GM18526 (cell line): ENCODE measurements at regions not wholly inside any gene's neighbourhood (a gene's known extent, or its start where the extent isn't known, plus 50 kb on each side); places are given as distances from the start of the nearest gene placed in this dataset.

ENCODE experiments used
- POLR2A ChIP-seq: IDR thresholded peaks from 3 replicates; pipeline ENCODE4 v1.6.1; 2011; ENCODE audit not compliant: insufficient read length; ENCODE audit errors: extremely low read depth

DNA sequence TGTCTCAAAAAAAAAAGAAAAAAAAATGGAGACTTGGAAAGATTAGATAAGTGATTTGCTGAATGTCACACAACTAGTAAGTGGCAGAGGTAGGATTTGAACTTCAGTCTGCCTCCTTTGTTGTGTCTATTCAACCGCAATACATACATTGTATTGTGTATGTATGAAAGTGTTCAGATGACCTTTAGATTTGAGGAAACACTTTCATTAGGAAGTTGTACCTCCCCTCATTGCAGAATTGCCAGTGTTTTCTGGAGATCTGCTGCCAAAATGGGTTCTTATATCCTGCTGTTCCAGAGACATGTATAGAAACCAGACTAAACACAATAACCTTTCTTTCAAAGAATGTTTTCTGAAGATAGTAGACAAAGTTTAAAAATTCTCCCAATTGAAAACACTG lies 247.4 kb upstream of the TBL1XR1 start:
- no peak for TF ChIP-seq POLR2A

DNA sequence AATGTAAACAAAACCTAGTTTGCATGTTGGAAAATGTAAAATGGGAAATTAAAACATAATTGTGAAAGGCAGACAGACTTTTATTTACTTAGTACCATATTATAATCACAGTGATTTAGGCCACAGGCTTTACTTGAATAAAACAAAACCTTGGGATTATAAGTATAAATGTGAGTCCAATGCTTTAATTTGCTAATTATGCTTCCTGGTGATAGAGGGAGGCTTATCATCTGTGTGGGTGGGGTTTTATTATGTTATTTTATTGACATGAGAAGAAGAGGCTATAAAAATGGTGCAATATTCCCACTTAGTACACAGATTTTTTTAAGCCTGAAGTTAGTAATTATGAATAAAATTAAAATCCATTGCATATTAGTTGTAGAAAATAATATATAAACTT lies 248.3 kb upstream of the TBL1XR1 start:
- TF ChIP-seq POLR2A, result no peak

DNA sequence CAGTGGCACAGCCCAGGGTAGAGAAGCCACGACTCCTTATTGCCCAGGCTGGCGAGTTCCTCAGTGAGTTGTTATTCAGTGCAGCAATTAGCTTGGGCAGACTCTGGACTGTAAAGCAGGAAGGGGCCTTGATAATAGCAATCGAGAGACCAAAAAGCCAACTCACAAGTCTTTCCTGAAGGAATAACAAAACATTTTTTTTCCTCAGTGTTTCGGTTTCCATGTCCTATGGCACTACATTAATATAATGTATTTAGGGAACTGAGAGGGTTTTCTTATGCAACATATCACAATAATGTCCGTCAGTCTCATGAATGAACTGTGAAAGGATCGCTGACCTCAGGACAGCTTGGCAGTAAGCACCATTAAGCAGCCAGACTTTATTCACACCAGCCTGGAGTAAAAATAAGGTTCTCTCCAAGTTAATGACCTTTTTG lies 248.9 kb upstream of the TBL1XR1 start:
- no peak for TF ChIP-seq POLR2A

DNA sequence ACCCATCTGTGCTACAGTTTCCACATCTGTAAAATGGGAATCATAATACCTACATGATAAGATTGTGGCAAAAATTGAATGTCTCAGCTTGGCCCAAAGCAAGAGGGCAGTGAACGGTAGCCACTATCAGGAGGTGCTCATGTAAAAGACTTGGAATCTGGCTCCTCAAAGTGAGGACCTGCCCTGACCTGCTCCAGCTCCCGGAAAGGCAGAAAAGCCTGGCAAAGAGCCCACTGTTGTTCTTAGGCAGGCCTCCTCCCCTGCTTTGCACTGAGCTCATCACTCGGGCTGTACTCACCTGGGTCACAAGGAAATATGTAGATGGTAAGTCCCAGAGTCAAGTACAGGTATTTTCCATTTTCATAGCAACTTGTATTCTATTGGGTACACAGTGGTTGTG lies 250.7 kb upstream of the TBL1XR1 start:
- TF ChIP-seq POLR2A, result no peak

DNA sequence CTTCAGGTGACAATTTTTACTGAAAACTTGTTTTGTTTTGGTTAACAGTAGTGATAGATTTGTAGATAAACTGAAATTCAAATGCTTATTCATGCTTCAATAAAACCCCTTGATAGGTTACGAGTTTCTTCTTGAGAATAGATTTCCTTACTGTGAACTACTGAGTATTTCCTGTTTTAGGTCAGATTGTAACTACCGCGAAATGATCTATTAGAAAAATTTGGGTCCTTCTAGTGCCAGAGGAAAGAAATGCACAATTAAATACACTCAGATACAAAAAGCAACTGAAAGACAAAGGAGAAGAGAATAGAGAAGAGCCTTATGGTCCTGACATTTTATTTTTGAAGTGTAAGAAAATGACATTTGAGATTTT lies 251.7 kb upstream of the TBL1XR1 start:
- no peak for TF ChIP-seq POLR2A

DNA sequence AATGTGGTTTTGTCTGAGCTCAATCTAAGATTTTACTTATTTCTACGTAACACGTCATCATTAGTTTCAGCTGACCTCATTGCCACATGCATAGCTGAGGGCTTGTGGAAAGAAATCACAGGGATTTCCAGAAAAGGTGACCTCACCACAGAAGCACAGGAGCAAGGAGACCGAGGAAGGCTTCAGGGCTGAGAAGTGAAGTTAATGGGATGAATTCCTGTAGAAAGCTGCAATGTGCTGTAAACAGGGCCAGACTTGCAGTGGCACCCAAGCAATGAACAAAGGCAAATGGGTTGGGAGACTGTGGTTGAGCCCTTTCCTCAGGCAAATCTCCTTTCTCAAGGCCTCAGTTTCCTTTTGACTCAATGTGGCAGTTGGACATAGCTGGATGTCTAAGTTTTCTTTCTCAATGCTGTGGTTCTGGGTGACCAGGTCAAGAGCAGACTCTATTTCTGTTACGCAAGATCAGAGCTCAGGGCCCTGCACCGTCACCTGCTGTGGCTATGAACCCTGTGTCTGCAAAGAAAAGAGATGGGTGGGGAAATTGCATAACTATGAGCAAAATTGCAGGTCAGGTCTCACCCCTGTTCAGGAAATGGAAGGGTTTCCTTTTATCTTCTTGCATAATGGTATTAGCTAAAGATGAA lies 252.2 kb upstream of the TBL1XR1 start:
- no peak for TF ChIP-seq POLR2A

DNA sequence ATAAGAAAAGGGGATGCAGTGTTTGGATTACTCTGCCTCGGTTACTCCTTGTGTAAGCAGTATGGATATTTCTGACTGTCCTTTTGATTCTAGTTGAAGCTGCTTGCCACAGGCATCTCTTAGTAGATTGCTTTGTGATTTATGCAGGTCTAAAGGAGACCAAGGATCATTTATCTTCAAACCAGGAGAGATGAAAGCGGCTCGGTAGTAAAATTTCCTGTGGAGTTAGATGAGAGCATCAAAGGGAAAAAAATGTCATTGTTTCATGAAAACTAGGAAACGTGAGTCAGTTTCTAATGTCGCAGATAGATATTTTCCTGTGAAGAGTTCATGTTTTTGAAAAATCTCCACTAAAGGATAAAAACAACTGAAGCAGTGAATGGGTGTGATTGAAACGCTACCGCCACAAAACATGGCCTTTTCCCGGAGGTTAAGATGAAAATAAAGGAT lies 254.0 kb upstream of the TBL1XR1 start:
- TF ChIP-seq POLR2A, result no peak

DNA sequence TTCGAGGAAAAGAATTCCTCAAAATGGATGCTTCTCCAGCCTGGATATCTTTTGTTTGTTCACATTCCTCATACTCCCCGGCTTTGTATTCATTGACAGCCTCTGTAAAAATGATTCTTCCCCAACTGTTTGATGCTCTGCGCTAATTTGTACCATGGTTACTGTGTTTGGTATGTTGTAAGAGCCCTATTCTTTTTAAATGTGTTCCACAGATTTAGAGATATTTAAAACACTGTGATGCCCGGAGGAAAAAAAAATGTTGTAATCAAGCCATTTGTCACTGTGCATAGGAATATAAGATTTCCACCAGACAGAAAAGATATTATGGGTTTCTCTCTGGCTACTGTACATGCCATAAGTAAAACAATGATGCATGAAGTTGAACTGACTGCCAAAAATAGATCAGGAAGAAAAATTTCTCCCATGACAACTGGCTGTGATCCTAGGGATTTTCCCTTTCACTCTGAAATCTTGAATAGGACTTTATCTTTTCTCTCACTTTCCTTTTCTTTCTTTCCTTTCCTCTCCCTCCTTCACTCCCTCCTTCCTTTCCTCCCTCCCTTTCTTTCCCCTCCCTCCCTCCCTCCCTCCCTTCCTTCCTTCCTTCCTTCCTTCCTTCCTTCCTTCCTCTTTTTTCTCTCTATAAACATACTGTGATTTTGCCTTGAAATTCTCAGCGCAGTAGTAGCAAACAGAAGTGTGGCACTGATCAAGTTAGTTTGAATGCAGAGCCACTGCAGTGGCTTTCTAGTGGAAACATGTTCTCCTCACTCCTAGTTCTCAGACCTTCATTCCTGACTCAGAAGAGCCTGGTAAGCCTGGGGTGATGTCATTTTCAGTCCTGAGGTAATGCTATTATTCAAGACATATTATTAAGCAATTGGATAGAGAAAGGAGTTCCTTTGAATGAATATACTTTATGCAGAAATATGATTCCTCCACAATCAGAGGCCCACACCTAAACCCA lies 254.9 kb upstream of the TBL1XR1 start:
- no peak for TF ChIP-seq POLR2A

DNA sequence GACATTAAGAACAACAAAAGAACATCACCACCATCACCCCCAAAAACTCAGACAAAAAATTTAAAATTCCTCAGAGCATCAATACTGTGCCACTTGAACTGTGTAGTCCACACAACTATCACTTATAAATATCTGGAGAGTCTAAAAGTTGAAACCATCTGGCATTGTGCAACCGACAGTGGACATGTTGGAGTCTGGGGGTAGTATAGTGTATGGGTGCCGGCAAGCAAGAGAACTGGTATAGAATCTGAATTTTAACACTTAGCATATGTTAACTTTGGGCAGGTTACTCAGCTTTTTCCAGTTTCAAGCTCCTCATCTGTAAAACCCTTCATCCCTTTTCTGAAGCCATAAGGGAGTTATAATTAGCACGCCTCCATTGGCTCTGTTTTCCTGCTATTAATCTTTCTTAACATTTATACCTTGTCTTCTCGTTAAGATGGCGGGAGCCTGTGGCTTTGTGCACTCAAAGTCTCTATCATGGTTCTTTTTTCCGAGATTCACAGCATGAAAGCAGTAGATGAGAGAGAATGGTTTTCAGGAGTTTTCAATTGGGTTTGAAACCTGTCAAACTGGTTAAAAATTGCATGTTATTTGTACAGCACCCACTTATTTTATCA lies 255.7 kb upstream of the TBL1XR1 start:
- TF ChIP-seq POLR2A, result no peak

DNA sequence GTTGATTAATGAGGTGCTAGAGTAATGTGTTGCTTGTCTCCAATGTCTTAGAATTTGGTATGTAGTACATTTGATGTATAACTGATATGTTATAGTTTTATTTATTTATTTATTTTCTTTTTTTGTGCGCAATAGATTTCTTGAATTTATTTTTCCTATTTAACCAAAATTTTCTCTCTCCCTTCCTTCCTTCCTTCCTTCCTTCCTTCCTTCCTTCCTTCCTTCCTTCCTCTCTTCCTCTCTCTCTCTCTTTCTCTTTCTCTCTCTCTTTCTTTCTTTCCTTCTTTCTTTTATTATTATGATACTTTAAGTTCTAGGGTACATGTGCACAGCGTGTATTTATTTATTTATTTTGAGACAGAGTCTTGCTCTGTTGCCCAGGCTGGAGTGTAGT lies 256.2 kb upstream of the TBL1XR1 start:
- TF ChIP-seq POLR2A, result no peak

DNA sequence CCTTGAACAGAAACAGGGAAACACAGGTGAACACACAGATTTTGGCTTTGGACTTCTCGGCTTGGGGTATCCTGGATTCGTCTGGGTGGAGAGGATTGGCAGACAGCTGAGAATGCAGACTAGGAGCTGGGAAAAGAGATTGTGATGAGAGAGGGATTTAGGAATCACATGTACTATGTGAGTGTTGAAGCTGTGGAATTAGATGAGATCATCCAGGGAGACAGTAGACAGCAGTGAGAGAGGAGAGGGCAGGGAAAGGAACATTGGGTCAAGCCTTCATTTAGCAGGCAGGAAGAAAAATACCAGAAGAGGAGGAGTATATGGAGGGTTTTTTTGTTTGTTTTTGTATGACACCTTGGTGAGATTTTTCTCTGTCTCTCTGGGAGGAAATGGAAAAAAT lies 262.1 kb upstream of the TBL1XR1 start:
- TF ChIP-seq POLR2A, result no peak

DNA sequence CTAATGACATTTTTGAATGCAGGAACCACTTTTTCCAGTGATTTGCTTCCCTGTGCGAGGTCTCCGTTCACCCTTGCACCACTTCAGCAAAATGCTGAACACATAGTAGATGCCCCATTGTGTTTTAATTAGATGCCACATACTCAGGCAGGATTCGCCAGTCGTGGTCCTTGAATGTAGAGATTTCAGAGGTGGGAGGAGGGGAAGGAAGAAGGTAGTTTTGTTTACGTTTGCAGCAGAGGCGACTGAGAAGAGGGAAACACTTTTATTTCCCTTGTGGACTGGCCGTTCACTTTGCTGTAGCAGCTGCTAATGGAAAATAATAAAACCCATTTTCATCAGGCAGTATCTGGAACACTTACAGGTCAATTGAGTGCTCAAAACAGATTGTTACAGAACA lies 262.8 kb upstream of the TBL1XR1 start:
- no peak for TF ChIP-seq POLR2A

DNA sequence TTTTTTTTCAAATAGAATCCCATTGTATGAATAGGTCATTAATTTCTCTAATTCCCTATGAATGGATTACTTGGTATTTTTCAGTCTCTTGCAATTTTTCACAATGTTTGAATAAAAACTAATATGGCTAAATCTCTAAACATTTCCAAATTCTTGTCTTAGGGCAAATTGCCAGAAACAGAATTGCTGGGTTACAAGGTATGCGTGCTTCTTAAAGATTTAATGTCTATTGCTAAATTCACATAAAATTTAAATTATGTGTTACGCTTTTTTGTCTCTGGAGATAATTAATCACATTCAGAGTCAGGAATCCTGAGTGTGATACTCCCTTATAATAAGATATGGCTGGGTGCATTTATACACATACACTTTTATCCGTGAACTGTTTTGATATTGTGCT lies 264.5 kb upstream of the TBL1XR1 start:
- TF ChIP-seq POLR2A, result no peak

DNA sequence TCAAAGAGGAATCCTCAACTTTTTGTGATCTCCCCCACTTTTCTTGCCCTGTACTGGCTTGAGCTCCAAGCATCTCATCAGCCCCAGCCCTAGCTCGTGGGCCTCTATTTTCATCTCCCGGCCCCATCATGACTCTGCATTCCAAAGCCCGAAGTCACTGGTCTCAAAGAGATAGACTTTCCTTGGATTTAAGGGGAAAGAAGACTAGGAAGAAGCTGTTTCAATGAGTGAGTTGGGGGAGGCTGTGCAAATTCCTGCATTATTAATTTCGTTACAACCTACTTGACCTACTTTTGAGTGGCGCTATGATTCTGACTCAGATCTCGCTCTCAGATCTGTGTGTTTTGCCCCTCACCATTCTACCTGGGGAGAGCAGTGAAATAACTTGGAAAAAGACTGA lies 266.6 kb upstream of the TBL1XR1 start:
- TF ChIP-seq POLR2A, result no peak

DNA sequence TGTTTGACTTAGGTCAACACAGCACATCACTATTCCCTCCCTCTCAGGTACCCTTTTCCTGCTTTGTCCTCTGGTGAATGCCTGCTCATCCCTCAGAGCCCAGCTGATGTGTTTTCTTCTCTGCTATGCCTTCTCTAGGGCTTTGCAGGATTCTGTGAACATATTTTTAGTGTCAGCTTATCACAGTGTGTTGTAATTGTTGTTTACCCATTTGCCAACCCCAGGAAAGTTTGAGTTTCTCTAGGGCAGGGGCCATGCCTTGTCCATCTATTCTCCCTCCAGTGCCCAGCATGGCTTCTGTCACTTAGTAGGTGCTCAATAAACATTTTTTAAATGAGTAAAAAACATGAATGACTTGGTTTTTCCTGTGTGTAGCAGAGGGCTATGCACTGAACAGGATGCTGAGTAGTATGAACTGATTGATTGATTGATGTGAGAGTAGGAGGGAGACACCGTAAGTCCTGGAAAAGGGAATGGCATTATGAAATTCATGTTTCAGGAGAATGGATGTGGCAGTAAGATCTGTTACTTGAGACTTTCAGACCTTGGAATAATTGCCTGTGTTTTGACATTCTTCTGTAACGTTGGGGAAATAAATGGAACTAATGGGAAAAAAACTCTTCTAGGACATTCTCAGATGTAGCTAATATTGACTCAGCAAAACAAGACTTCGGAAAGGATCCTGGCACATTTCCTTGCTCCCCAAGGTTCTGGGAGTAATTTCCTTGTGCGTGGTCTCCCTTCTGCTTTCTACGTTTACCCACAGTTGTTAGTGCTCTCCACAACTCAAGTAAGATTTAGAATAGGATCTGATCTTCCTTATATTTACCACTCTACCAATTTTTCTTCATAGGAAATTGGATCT lies 267.3 kb upstream of the TBL1XR1 start:
- TF ChIP-seq POLR2A, result no peak

DNA sequence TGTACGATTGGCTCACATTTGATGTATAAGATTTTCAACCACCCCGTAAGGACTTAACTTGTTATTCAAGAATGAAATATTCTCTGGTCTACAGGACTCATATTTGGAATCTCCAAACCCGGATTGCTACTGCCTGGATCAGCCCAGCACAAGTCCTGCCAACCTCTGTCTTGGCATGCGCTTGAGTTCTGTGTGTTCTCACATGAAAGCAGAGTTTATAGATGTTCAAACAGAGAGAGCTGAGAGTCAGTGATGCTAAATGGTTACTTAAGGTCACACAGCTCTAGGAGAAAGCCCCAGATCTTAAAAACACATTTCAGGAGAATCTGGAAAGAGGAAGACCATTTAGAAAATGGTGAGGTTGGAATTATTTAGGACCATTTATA lies 268.0 kb upstream of the TBL1XR1 start:
- no peak for TF ChIP-seq POLR2A

DNA sequence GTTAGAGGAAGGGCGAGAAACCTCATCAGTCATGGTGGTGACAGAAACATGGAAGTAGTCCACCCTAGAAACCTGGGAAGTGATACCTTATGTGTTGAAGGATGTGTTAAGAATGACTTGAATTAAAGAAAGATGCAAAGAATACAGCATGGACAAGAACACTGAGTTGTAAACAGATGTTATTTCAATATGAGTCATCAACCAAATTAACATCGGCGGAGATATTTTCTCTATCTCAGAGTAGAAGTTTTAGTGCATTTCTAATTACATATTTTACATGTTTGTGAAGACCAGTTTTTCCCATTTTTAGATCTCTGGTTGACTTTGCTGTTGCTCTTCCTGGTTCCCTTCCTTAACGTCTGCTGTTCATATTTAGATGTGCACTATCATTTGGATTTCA lies 268.8 kb upstream of the TBL1XR1 start:
- no peak for TF ChIP-seq POLR2A
